Upper lobe of left lung (tissue), 6 donors: ENCODE measurements at regions not wholly inside any gene's neighbourhood (a gene's known extent, or its start where the extent isn't known, plus 50 kb on each side); places are given as distances from the start of the nearest gene placed in this dataset.

ENCODE experiments used
- ATAC-seq, 2 donors: fragments of 200-7000 bp; cut with Tn5 transposase; one replicate each; pipeline ENCODE4 v1.9.1; 2022; ENCODE audit warnings: mild to moderate bottlenecking in 2 of 2, moderate library complexity in 2 of 2; ENCODE audit not compliant: low FRiP score in 2 of 2
- DNase-seq, 2 donors: peaks; one replicate each; pipeline ENCODE4 v3.0.0-alpha.2; 2019 to 2020
- H3K27ac ChIP-seq, 4 donors: fragments of 200-600 bp; sonication (generic); one replicate each; pipeline ENCODE4 v1.5.1; 2016 to 2019
- H3K27me3 ChIP-seq, 4 donors: fragments of 200-600 bp; sonication (generic); one replicate each; pipeline ENCODE4 v1.5.1; 2017 to 2019
- H3K36me3 ChIP-seq, 4 donors: fragments of 200-600 bp; sonication (generic); one replicate each; pipeline ENCODE4 v1.5.1; 2016 to 2019
- H3K4me1 ChIP-seq, 4 donors: fragments of 200-600 bp; sonication (generic); one replicate each; pipeline ENCODE4 v1.5.1; 2018 to 2019
- H3K4me3 ChIP-seq, 4 donors: fragments of 200-600 bp; sonication (generic); one replicate each; pipeline ENCODE4 v1.5.1; 2017 to 2019; ENCODE audit warnings: mild to moderate bottlenecking in 2 of 4, moderate library complexity in 1 of 4
- H3K9me3 ChIP-seq, 4 donors: fragments of 200-600 bp; sonication (generic); one replicate each; pipeline ENCODE4 v1.5.1; 2018 to 2019
- CTCF ChIP-seq, 6 experiments: fragments of 450-650 bp in 4 of 6; fragments of 200-600 bp in 2 of 6; sonication (generic) in 2 of 6; IDR thresholded peaks; one replicate each; pipeline ENCODE4 v1.5.1; 2016 to 2019; ENCODE audit warnings: antibody characterized with exemption in 6 of 6
- EP300 ChIP-seq, 4 donors: sonication (generic); formaldehyde crosslinking; IDR thresholded peaks; one replicate each; pipeline ENCODE4 v1.5.1; 2017; ENCODE audit warnings: antibody characterized with exemption in 4 of 4, control low read depth in 2 of 4
- POLR2A ChIP-seq, 4 donors: fragments of 450-650 bp; IDR thresholded peaks; one replicate each; pipeline ENCODE4 v1.5.1; 2016 to 2017; ENCODE audit warnings: antibody characterized with exemption in 4 of 4, mild to moderate bottlenecking in 2 of 4
- POLR2AphosphoS5 ChIP-seq, 2 donors: sonication (generic); formaldehyde crosslinking; IDR thresholded peaks; one replicate each; pipeline ENCODE4 v1.5.1; 2017; ENCODE audit warnings: antibody characterized with exemption in 2 of 2
- WGBS, 2 donors: methylation state at CpG; one replicate each; pipeline ENCODE4 v1.1.5; 2017 to 2018; 5-methylcytosine and 5-hydroxymethylcytosine counted together
- donor health status: DM: no; HTN: no; CAD: no; lungs with moderate emphysema.
- donor health status: DM: no; HTN: yes; CAD: no; lungs with severe emphysema.

GRCh38 chr2:118274841-118275510, 186.7 kb downstream of the INSIG2 start:
- TF ChIP-seq CTCF (IDR thresholded peaks at IDR 0.05) (no peak), POLR2AphosphoS5 (IDR thresholded peaks at IDR 0.05) (no peak), EP300 (IDR thresholded peaks at IDR 0.05) (no peak), POLR2A (IDR thresholded peaks at IDR 0.05) (no peak)
- DNase-seq: no peak
- ATAC-seq: no peak
- 84 to 89% methylated on average over 4 of the region's 4 CpGs for WGBS, 2 donors
- no peaks in the 10 kb centered on the region for H3K36me3 ChIP-seq
- H3K9me3 ChIP-seq: no peaks in the 10 kb centered on the region
- no peaks in the 10 kb centered on the region for H3K4me1 ChIP-seq
- no peaks in the 10 kb centered on the region for H3K27me3 ChIP-seq
- H3K4me3 ChIP-seq: no peak overlapping the region
- no peak overlapping the region for H3K27ac ChIP-seq

GRCh38 chr2:118272391-118272790, 184.1 kb downstream of the INSIG2 start:
- TF ChIP-seq POLR2A (IDR thresholded peaks at IDR 0.05): no peak
- TF ChIP-seq POLR2AphosphoS5 (IDR thresholded peaks at IDR 0.05): no peak
- no peak for TF ChIP-seq CTCF (IDR thresholded peaks at IDR 0.05)
- TF ChIP-seq EP300 (IDR thresholded peaks at IDR 0.05): no peak
- DNase-seq (no peak), ATAC-seq (no peak)
- 68 to 80% methylated on average over 5 of the region's 5 CpGs for WGBS, 2 donors
- no peaks in the 10 kb centered on the region for H3K27me3 ChIP-seq
- H3K36me3 ChIP-seq: no peaks in the 10 kb centered on the region
- no peaks in the 10 kb centered on the region for H3K4me1 ChIP-seq
- H3K27ac ChIP-seq: no peak overlapping the region
- H3K4me3 ChIP-seq: no peak overlapping the region
- no peaks in the 10 kb centered on the region for H3K9me3 ChIP-seq

- Histone ChIP-seq H3K4me3 (no peak overlapping the region), H3K4me1 (no peaks in the 10 kb centered on the region), H3K27ac (no peak overlapping the region), H3K36me3 (no peaks in the 10 kb centered on the region), H3K27me3 (no peaks in the 10 kb centered on the region), H3K9me3 (no peaks in the 10 kb centered on the region)
- WGBS, 2 donors: 53 to 72% methylated on average over 9 of the region's 9 CpGs
- TF ChIP-seq CTCF (IDR thresholded peaks at IDR 0.05) (peak in 3 of 6 experiments; percentile 32 to 51 (median 35)), EP300 (IDR thresholded peaks at IDR 0.05) (no peak)
- DNase-seq (peak in 1 of 2 donors; percentile 33), ATAC-seq (peak in 1 of 2 donors; percentile 35)
These were observed 181.3 kb downstream of the INSIG2 start for GRCh38 chr2:118269408-118270051.

- 53 to 67% methylated on average over 5 of the region's 5 CpGs for WGBS, 2 donors
- H3K27me3 ChIP-seq: no peaks in the 10 kb centered on the region
These were observed 180.0 kb downstream of the INSIG2 start for GRCh38 chr2:118268268-118268667.

More at GRCh38 chr2:118268268-118268667, 180.0 kb downstream of the INSIG2 start:
- TF ChIP-seq POLR2AphosphoS5 (IDR thresholded peaks at IDR 0.05) (no peak), POLR2A (IDR thresholded peaks at IDR 0.05) (no peak), EP300 (IDR thresholded peaks at IDR 0.05) (no peak), CTCF (IDR thresholded peaks at IDR 0.05) (no peak)
- H3K4me3 ChIP-seq: no peak overlapping the region
- ATAC-seq (no peak), DNase-seq (no peak)
- no peaks in the 10 kb centered on the region for H3K36me3 ChIP-seq
- H3K4me1 ChIP-seq: no peaks in the 10 kb centered on the region
- H3K9me3 ChIP-seq: no peaks in the 10 kb centered on the region
- no peak overlapping the region for H3K27ac ChIP-seq
